Smooth muscle cell (in vitro differentiated cells): ENCODE measurements at regions not wholly inside any gene's neighbourhood (a gene's known extent, or its start where the extent isn't known, plus 50 kb on each side); places are given as distances from the start of the nearest gene placed in this dataset.

Source experiments
- DNase-seq: peaks from one replicate; lab custom pipeline; 2025; ENCODE audit not compliant: unreplicated experiment; lab: John Stamatoyannopoulos, UW
- H2AFZ ChIP-seq: fragments of 200-600 bp; sonication (generic); 2 replicates; pipeline ENCODE4 v1.6.0; 2016; ENCODE audit warnings: antibody characterized with exemption, low read depth, mild to moderate bottlenecking
- H3F3A ChIP-seq: fragments of 200-600 bp; sonication (generic); 2 replicates; pipeline ENCODE4 v1.6.0; 2017; ENCODE audit warnings: antibody characterized with exemption, low read depth
- H3K27ac ChIP-seq: fragments of 200-600 bp; sonication (generic); 2 replicates; pipeline ENCODE4 v1.5.1; 2016; ENCODE audit warnings: low read depth, mild to moderate bottlenecking
- H3K27me3 ChIP-seq: fragments of 200-600 bp; sonication (generic); 2 replicates; pipeline ENCODE4 v1.6.1; 2016; ENCODE audit warnings: low read depth, mild to moderate bottlenecking
- H3K36me3 ChIP-seq: fragments of 200-600 bp; sonication (generic); 2 replicates; pipeline ENCODE4 v1.5.1; 2016; ENCODE audit warnings: low read depth
- H3K4me1 ChIP-seq: fragments of 200-600 bp; sonication (generic); 2 replicates; pipeline ENCODE4 v1.5.1; 2016; ENCODE audit warnings: low read depth
- H3K4me2 ChIP-seq: fragments of 200-600 bp; sonication (generic); 2 replicates; pipeline ENCODE4 v1.6.0; 2016; ENCODE audit warnings: mild to moderate bottlenecking
- H3K4me3 ChIP-seq: fragments of 200-600 bp; sonication (generic); 2 replicates; pipeline ENCODE4 v1.5.1; 2016; ENCODE audit warnings: mild to moderate bottlenecking
- H3K79me2 ChIP-seq: fragments of 200-600 bp; sonication (generic); 2 replicates; pipeline ENCODE4 v1.6.0; 2016; ENCODE audit warnings: low read depth, mild to moderate bottlenecking
- H3K9ac ChIP-seq: fragments of 200-600 bp; sonication (generic); 2 replicates; pipeline ENCODE4 v1.6.0; 2016; ENCODE audit warnings: low read depth
- H3K9me3 ChIP-seq: fragments of 200-600 bp; sonication (generic); replicated peaks from 2 replicates; pipeline ENCODE4 v1.5.1; 2016; ENCODE audit warnings: low read depth
- H4K20me1 ChIP-seq: fragments of 200-600 bp; sonication (generic); 2 replicates; pipeline ENCODE4 v1.6.0; 2016; ENCODE audit warnings: low read depth
- whole genome bisulfite sequencing: methylation state at CpG from one replicate; pipeline ENCODE4 v1.1.7; 2016; ENCODE audit warnings: low lambda C conversion rate; 5-methylcytosine and 5-hydroxymethylcytosine counted together
- TF ChIP-seq, protein P1 (sequence below): fragments of 200-600 bp; sonication (generic); IDR thresholded peaks from 2 replicates; pipeline ENCODE4 v1.5.1; 2017; ENCODE audit warnings: borderline replicate concordance, mild to moderate bottlenecking, antibody characterized with exemption; ENCODE audit not compliant: insufficient read depth, poor library complexity, severe bottlenecking

DNA sequence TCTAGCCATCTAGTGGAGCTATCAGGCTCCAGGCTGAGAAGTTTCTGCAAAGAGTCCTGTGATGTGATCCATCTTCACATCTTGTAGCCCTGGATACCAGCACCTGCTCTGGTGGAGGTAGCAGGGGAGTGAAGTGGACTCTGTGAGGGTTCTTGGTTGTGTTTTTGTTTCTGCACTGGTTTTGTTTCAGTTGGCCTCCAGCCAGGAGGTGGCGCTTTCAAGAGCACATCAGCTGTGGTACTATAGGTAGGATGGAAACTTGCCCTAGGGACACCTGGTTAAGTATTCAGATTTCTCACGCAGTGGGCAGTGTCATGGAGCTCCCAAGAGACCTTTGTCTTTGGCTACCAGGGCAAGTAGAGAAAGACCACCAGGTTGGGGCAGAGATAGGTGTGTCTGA, 257.5 kb upstream of the SLC7A11 start:
- no peaks in the 10 kb centered on the region for H3K4me1 ChIP-seq
- H4K20me1 ChIP-seq: no peaks in the 10 kb centered on the region
- no peaks in the 10 kb centered on the region for H3K79me2 ChIP-seq
- H3K4me3 ChIP-seq: no peak overlapping the region
- H3K9ac ChIP-seq: no peak overlapping the region
- no peaks in the 10 kb centered on the region for H3F3A ChIP-seq
- H3K9me3 ChIP-seq: no peaks in the 10 kb centered on the region
- H3K27ac ChIP-seq: no peak overlapping the region
- no peaks in the 10 kb centered on the region for H3K36me3 ChIP-seq
- 83% methylated on average over 2 of the region's 2 CpGs for WGBS
- no peak overlapping the region for H2AFZ ChIP-seq
- H3K4me2 ChIP-seq: no peak overlapping the region
- TF ChIP-seq, protein P1, sequence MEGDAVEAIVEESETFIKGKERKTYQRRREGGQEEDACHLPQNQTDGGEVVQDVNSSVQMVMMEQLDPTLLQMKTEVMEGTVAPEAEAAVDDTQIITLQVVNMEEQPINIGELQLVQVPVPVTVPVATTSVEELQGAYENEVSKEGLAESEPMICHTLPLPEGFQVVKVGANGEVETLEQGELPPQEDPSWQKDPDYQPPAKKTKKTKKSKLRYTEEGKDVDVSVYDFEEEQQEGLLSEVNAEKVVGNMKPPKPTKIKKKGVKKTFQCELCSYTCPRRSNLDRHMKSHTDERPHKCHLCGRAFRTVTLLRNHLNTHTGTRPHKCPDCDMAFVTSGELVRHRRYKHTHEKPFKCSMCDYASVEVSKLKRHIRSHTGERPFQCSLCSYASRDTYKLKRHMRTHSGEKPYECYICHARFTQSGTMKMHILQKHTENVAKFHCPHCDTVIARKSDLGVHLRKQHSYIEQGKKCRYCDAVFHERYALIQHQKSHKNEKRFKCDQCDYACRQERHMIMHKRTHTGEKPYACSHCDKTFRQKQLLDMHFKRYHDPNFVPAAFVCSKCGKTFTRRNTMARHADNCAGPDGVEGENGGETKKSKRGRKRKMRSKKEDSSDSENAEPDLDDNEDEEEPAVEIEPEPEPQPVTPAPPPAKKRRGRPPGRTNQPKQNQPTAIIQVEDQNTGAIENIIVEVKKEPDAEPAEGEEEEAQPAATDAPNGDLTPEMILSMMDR: no peak
- H3K27me3 ChIP-seq: no peaks in the 10 kb centered on the region
- no peak for DNase-seq

DNA sequence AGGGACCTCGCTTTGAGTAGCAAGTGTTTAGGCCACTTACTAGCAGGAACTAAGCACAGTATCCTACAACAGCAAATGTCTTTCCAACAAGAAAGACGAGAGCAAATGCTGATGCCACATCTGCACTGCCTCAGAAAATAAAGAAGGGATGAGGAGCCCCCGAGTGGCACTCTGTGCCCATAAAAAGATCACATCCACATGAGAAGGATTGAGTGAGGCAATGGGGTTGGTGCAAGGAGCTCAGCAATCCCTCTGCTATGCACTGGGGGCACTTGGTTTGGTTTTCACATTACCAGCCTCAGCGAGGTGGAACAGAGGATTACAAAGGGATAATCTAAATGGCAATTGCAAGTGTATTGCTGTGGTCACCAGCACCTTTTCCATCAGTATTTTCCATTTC, 252.8 kb upstream of the SLC7A11 start:
- Histone ChIP-seq H3K27ac (no peak overlapping the region), H3F3A (no peaks in the 10 kb centered on the region), H4K20me1 (no peaks in the 10 kb centered on the region), H3K4me3 (no peak overlapping the region), H3K9me3 (no peaks in the 10 kb centered on the region), H3K79me2 (no peaks in the 10 kb centered on the region), H3K4me2 (no peak overlapping the region), H3K9ac (no peak overlapping the region), H2AFZ (no peak overlapping the region), H3K36me3 (no peaks in the 10 kb centered on the region), H3K27me3 (no peaks in the 10 kb centered on the region), H3K4me1 (no peaks in the 10 kb centered on the region)
- no peak for DNase-seq
- WGBS: 61% methylated on average over 4 of the region's 4 CpGs
- TF ChIP-seq, protein P1: no peak

GRCh38 chr4:138494116-138494515, 252.0 kb upstream of the SLC7A11 start:
- Histone ChIP-seq H3K9me3 (no peaks in the 10 kb centered on the region), H3K4me3 (no peak overlapping the region), H3K36me3 (no peaks in the 10 kb centered on the region), H3K4me2 (no peak overlapping the region), H2AFZ (no peak overlapping the region), H3F3A (no peaks in the 10 kb centered on the region), H3K27me3 (no peaks in the 10 kb centered on the region), H3K79me2 (no peaks in the 10 kb centered on the region), H4K20me1 (no peaks in the 10 kb centered on the region), H3K27ac (no peak overlapping the region), H3K9ac (no peak overlapping the region), H3K4me1 (no peaks in the 10 kb centered on the region)
- no peak for DNase-seq
- TF ChIP-seq, protein P1: no peak
- WGBS: 92% methylated on average over 2 of the region's 2 CpGs

DNA sequence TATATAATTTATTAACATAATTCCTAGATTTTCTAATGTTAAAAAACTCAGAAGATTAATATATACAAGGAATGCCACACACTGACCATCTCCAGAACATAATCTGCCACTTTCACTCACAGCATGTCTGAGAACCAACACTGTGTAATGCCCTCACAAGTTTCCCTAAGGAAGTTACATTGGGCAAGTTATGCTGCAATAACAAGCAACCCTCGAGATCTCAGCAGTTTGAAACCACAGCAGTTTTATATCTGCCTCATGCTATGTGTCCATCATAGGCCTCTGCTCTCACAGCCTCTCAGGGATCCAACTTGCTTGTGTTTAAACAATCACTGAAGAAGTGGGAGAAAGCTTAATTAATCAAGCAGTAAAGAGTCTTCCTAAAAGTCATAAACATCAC, 250.0 kb upstream of the SLC7A11 start:
- Histone ChIP-seq H3K79me2 (no peaks in the 10 kb centered on the region), H3K27ac (no peak overlapping the region), H3K4me2 (no peak overlapping the region), H3K36me3 (no peaks in the 10 kb centered on the region), H3K9ac (no peak overlapping the region), H4K20me1 (no peaks in the 10 kb centered on the region), H3K4me1 (peaks cover 6% of the 10 kb centered on the region), H3K27me3 (no peaks in the 10 kb centered on the region), H3K4me3 (no peak overlapping the region), H3K9me3 (no peaks in the 10 kb centered on the region), H2AFZ (no peak overlapping the region), H3F3A (no peaks in the 10 kb centered on the region)
- WGBS: 77% methylated on average over 1 of the region's 1 CpG
- no peak for DNase-seq
- TF ChIP-seq, protein P1: no peak
